GM20431 (cell line): ENCODE measurements at regions not wholly inside any gene's neighbourhood (a gene's known extent, or its start where the extent isn't known, plus 50 kb on each side); places are given as distances from the start of the nearest gene placed in this dataset.

Experiments
- in situ Hi-C: fragments of 300-500 bp; cut with MseI, MboI; formaldehyde crosslinking; loops from one replicate; pipeline ENCODE4 v1.15.0; 2020; ENCODE audit warnings: low sequenced_read_pairs; ENCODE audit not compliant: unreplicated experiment

GRCh38 chr5:57685516-57686255 is 203.1 kb upstream of the ACTBL2 start:
- in situ Hi-C loops: no loop called here

GRCh38 chr5:57684299-57684702 is 201.7 kb upstream of the ACTBL2 start:
- in situ Hi-C loops: no loop called here

GRCh38 chr5:57683036-57683630 is 200.5 kb upstream of the ACTBL2 start:
- in situ Hi-C loops: no loop called here

- in situ Hi-C loops: no loop called here
These were observed 199.3 kb upstream of the ACTBL2 start for GRCh38 chr5:57681942-57682341.

- in situ Hi-C loops: no loop called here
These were observed 198.1 kb upstream of the ACTBL2 start for GRCh38 chr5:57680686-57681085.

- in situ Hi-C loops: no loop called here
These were observed 194.6 kb upstream of the ACTBL2 start for GRCh38 chr5:57677235-57677634.

- in situ Hi-C loops: no loop called here
These were observed 193.8 kb upstream of the ACTBL2 start for GRCh38 chr5:57676222-57677098.

GRCh38 chr5:57675236-57675635 is 192.6 kb upstream of the ACTBL2 start:
- in situ Hi-C loops: no loop called here

- in situ Hi-C loops: loop anchor here (25.0 kb wide), 1 partner anchor 91 kb away; no protein-coding TSS in a partner anchor
These were observed 188.8 kb upstream of the ACTBL2 start for GRCh38 chr5:57671371-57671770.

- in situ Hi-C loops: loop anchor here (25.0 kb wide), 1 partner anchor 96 kb away; no protein-coding TSS in a partner anchor
These were observed 184.0 kb upstream of the ACTBL2 start for GRCh38 chr5:57666582-57666981.

GRCh38 chr5:57665146-57665936 is 182.7 kb upstream of the ACTBL2 start:
- in situ Hi-C loops: loop anchor here (25.0 kb wide), 1 partner anchor 97 kb away; no protein-coding TSS in a partner anchor

GRCh38 chr5:57664700-57665099 is 182.1 kb upstream of the ACTBL2 start:
- in situ Hi-C loops: loop anchor here (25.0 kb wide), 1 partner anchor 98 kb away; no protein-coding TSS in a partner anchor

GRCh38 chr5:57663466-57663865 is 180.9 kb upstream of the ACTBL2 start:
- in situ Hi-C loops: loop anchor here (25.0 kb wide), 1 partner anchor 99 kb away; no protein-coding TSS in a partner anchor

GRCh38 chr5:57662991-57663390 is 180.4 kb upstream of the ACTBL2 start:
- in situ Hi-C loops: loop anchor here (25.0 kb wide), 1 partner anchor 99 kb away; no protein-coding TSS in a partner anchor

GRCh38 chr5:57659886-57660285 is 177.3 kb upstream of the ACTBL2 start:
- in situ Hi-C loops: loop anchor here (25.0 kb wide), 1 partner anchor 102 kb away; no protein-coding TSS in a partner anchor

- in situ Hi-C loops: loop anchor here (25.0 kb wide), 1 partner anchor 104 kb away; no protein-coding TSS in a partner anchor
These were observed 175.4 kb upstream of the ACTBL2 start for GRCh38 chr5:57658018-57658417.

- in situ Hi-C loops: loop anchor here (25.0 kb wide), 1 partner anchor 107 kb away; no protein-coding TSS in a partner anchor
These were observed 172.6 kb upstream of the ACTBL2 start for GRCh38 chr5:57655228-57655627.

GRCh38 chr5:57653636-57654290 is 171.2 kb upstream of the ACTBL2 start:
- in situ Hi-C loops: loop anchor here (25.0 kb wide), 1 partner anchor 109 kb away; no protein-coding TSS in a partner anchor

- in situ Hi-C loops: loop anchor here (25.0 kb wide), 1 partner anchor 111 kb away; no protein-coding TSS in a partner anchor
These were observed 168.5 kb upstream of the ACTBL2 start for GRCh38 chr5:57651127-57651526.
